K562 (cell line): ENCODE measurements at regions not wholly inside any gene's neighbourhood (a gene's known extent, or its start where the extent isn't known, plus 50 kb on each side); places are given as distances from the start of the nearest gene placed in this dataset.

Source experiments
- ARHGAP35 ChIP-seq: fragments of 450-650 bp; IDR thresholded peaks from 2 replicates; pipeline ENCODE4 v1.6.1; 2018; ENCODE audit not compliant: partially characterized antibody
- ATF1 ChIP-seq, 2 experiments: fragments of 450-650 bp in 1 of 2; IDR thresholded peaks; 2 replicates each; pipeline ENCODE4 v1.6.1; 2016; ENCODE audit warnings: missing compliant biosample characterization in 1 of 2, missing genetic modification characterization in 1 of 2
- FOXA1 ChIP-seq: fragments of 450-650 bp; IDR thresholded peaks from 2 replicates; pipeline ENCODE4 v1.6.1; 2016; ENCODE audit warnings: mild to moderate bottlenecking, borderline replicate concordance
- GTF2F1 ChIP-seq: IDR thresholded peaks from 2 replicates; pipeline ENCODE4 v1.6.1; 2011; ENCODE audit warnings: low read depth, low read length, improper control_type of control experiment
- NFRKB ChIP-seq: fragments of 450-650 bp; IDR thresholded peaks from 2 replicates; pipeline ENCODE4 v1.6.1; 2016; ENCODE audit warnings: low read depth
- NR1H2 ChIP-seq: sonication (generic); formaldehyde crosslinking; IDR thresholded peaks from 2 replicates; pipeline ENCODE4 v1.4.0; 2020; ENCODE audit warnings: mild to moderate bottlenecking, missing genetic modification reagents
- SMAD1 ChIP-seq: fragments of 150-350 bp; IDR thresholded peaks from 2 replicates; pipeline ENCODE4 v1.6.1; 2014; ENCODE audit warnings: low read length, low read depth; ENCODE audit not compliant: partially characterized antibody
- ZNF124 ChIP-seq: sonication (generic); formaldehyde crosslinking; IDR thresholded peaks from 2 replicates; pipeline ENCODE4 v1.8.1; 2022; ENCODE audit warnings: missing genetic modification reagents
- TF ChIP-seq, protein P1 (sequence below): fragments of 250-450 bp; sonication (Bioruptor Pico); IDR thresholded peaks from 2 replicates; pipeline ENCODE4 v1.5.0; 2021; ENCODE audit warnings: mild to moderate bottlenecking, moderate library complexity
- TF ChIP-seq, protein P2 (sequence below): fragments of 250-450 bp; sonication (Bioruptor Pico); IDR thresholded peaks from 2 replicates; pipeline ENCODE4 v1.8.0; 2022; ENCODE audit warnings: moderate library complexity, mild to moderate bottlenecking, inconsistent platforms
- TF ChIP-seq, protein P3 (sequence below): fragments of 250-450 bp; sonication (Bioruptor Pico); IDR thresholded peaks from 2 replicates; pipeline ENCODE4 v1.8.0; 2022; ENCODE audit warnings: inconsistent platforms, mild to moderate bottlenecking, moderate library complexity, borderline replicate concordance
- TF ChIP-seq, protein P4 (sequence below), 2 experiments: fragments of 200-800 bp in 1 of 2; sonication (Bioruptor generic) in 1 of 2; sonication (generic) in 1 of 2; formaldehyde crosslinking in 1 of 2; IDR thresholded peaks in 1 of 2; conservative IDR thresholded peaks in 1 of 2; 2 replicates each; pipeline versions ENCODE4 v1.5.0 to v1.6.1; 2016 to 2020; ENCODE audit warnings: missing compliant biosample characterization in 1 of 2, missing genetic modification characterization in 1 of 2, missing genetic modification reagents in 1 of 2

DNA sequence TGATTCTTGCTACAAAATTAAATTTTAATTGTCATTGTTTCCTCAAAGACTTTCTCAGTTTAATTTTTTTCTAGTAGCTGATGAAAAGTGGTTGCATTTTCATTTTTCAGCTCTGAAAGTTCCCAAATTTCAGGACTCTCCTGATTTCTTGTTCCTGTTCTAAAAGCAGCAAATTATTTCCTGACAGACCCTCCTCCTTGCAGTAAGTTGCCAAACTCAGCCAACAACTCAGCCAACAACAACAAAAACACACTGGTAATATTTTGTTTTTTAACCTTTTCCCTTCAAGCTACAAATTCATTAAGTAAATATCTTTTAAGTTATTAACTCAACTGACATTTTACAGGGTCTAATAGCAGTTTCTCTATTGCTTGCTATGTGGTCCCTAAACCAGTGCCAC lies 487.8 kb upstream of the NUDT12 start (continued):
- TF ChIP-seq, protein P1, sequence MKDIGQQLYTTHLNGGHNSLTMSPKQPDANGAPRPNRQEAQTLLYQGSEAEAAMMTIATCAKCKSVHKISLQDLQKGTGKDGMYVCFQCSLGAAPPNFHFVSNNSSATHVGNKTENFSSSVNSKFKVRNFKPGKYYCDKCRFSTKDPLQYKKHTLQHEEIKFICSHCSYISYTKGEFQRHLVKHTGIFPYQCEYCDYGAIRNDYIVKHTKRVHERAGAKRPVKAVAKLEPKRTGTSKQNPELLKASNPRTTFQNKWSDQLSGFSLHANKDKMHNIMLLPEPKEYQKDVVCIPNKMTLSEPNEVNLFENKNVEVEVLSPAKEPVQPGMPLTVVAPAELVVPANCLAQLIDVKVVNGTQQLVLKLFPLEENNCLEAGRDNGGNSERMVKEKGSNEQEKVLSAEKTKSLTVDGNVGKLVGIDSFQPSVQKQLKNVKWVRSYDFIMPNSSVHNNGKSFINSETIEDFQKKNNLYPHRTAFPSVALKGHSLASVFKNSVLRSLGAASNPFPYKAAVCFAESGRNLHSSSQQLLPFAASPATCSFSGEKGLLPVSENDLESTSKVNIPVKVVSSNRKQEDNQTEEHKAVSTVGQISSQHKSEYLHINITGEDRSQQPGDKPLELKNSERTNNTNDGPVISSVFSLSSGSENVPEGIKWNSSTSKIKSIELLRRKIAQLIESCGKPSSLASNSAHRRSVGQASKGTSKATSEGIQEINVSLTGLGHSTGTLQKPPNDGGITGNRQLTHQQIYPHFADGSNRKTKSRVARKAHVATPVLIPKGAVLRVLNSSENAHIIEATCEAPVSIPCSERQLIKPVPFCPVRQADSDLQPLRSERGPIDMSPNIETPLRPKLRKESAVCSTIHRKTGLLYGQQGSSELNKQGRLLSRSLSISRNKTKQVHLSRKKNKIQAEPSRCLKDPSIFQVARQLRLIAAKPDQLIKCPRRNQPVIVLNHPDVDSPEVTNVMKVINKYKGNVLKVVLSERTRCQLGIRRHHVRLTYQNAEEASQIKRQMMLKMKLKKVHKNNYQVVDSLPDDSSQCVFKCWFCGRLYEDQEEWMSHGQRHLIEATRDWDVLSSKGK (CRISPR knock-in tag) = no peak
- TF ChIP-seq, protein P2, sequence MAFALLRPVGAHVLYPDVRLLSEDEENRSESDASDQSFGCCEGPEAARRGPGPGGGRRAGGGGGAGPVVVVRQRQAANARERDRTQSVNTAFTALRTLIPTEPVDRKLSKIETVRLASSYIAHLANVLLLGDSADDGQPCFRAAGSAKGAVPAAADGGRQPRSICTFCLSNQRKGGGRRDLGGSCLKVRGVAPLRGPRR (CRISPR knock-in tag) = no peak
- TF ChIP-seq ATF1 (CRISPR knock-in tag; IDR thresholded peaks at IDR 0.05) (no peak), ATF1 (tag; IDR thresholded peaks at IDR 0.05) (no peak), NR1H2 (no peak), NFRKB (no peak), FOXA1 (no peak), ARHGAP35 (no peak), ZNF124 (CRISPR knock-in tag) (no peak), GTF2F1 (no peak), SMAD1 (no peak)
- TF ChIP-seq, protein P3, sequence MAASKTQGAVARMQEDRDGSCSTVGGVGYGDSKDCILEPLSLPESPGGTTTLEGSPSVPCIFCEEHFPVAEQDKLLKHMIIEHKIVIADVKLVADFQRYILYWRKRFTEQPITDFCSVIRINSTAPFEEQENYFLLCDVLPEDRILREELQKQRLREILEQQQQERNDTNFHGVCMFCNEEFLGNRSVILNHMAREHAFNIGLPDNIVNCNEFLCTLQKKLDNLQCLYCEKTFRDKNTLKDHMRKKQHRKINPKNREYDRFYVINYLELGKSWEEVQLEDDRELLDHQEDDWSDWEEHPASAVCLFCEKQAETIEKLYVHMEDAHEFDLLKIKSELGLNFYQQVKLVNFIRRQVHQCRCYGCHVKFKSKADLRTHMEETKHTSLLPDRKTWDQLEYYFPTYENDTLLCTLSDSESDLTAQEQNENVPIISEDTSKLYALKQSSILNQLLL (CRISPR knock-in tag) = no peak
- TF ChIP-seq, protein P4, sequence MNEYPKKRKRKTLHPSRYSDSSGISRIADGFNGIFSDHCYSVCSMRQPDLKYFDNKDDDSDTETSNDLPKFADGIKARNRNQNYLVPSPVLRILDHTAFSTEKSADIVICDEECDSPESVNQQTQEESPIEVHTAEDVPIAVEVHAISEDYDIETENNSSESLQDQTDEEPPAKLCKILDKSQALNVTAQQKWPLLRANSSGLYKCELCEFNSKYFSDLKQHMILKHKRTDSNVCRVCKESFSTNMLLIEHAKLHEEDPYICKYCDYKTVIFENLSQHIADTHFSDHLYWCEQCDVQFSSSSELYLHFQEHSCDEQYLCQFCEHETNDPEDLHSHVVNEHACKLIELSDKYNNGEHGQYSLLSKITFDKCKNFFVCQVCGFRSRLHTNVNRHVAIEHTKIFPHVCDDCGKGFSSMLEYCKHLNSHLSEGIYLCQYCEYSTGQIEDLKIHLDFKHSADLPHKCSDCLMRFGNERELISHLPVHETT (CRISPR knock-in tag; conservative IDR thresholded peaks at IDR 0.05 in 1 of 2, IDR thresholded peaks at IDR 0.05 in 1 of 2) = no peak
